DND-41 (cell line): ENCODE measurements at regions not wholly inside any gene's neighbourhood (a gene's known extent, or its start where the extent isn't known, plus 50 kb on each side); places are given as distances from the start of the nearest gene placed in this dataset.

Experiments used
- ATAC-seq: fragments of 200-7000 bp; cut with Tn5 transposase; 3 replicates; pipeline ENCODE4 v1.9.1; 2021; ENCODE audit warnings: low read depth; ENCODE audit not compliant: insufficient read depth
- DNase-seq: peaks from one replicate; pipeline ENCODE4 v3.0.0-alpha.2; 2020
- H2AFZ ChIP-seq: 2 replicates; pipeline ENCODE4 v1.6.0; 2012; ENCODE audit warnings: low read depth, low read length
- H3K27ac ChIP-seq: 2 replicates; pipeline ENCODE4 v1.5.1; 2012; ENCODE audit warnings: low read length, inconsistent platforms
- H3K27me3 ChIP-seq: fragments of 200-600 bp; sonication (generic); 2 replicates; pipeline ENCODE4 v1.6.0; 2012; ENCODE audit warnings: low read length, mild to moderate bottlenecking, inconsistent platforms; ENCODE audit not compliant: insufficient read depth, poor library complexity
- H3K36me3 ChIP-seq: 2 replicates; pipeline ENCODE4 v1.5.1; 2012; ENCODE audit warnings: low read length, inconsistent platforms; ENCODE audit not compliant: insufficient read depth
- H3K4me1 ChIP-seq: 2 replicates; pipeline ENCODE4 v1.5.1; 2012; ENCODE audit warnings: mild to moderate bottlenecking, low read length; ENCODE audit not compliant: insufficient read depth
- H3K4me2 ChIP-seq: 2 replicates; pipeline ENCODE4 v1.6.0; 2012; ENCODE audit warnings: mild to moderate bottlenecking, moderate library complexity, low read length, inconsistent platforms; ENCODE audit not compliant: insufficient read depth
- H3K4me3 ChIP-seq, 2 experiments: fragments of 200-600 bp in 1 of 2; shearing (Covaris generic) in 1 of 2; 2 replicates each; pipeline ENCODE4 v1.5.1; 2012 to 2016; ENCODE audit warnings: inconsistent platforms in 2 of 2, low read length in 2 of 2, mild to moderate bottlenecking in 2 of 2, low read depth in 1 of 2, moderate library complexity in 1 of 2
- H3K79me2 ChIP-seq: 2 replicates; pipeline ENCODE4 v1.6.0; 2012; ENCODE audit warnings: low read length, inconsistent platforms; ENCODE audit not compliant: insufficient read depth
- H3K9ac ChIP-seq: 2 replicates; pipeline ENCODE4 v1.6.0; 2012; ENCODE audit warnings: low read depth, mild to moderate bottlenecking, inconsistent platforms, low read length, moderate library complexity
- H3K9me3 ChIP-seq: 2 replicates; pipeline ENCODE4 v1.5.1; 2012; ENCODE audit warnings: low read length, moderate library complexity, mild to moderate bottlenecking, inconsistent platforms; ENCODE audit not compliant: insufficient read depth, severe bottlenecking
- H4K20me1 ChIP-seq: 2 replicates; pipeline ENCODE4 v1.6.0; 2012; ENCODE audit warnings: low read length; ENCODE audit not compliant: insufficient read depth
- CTCF ChIP-seq: IDR thresholded peaks from 2 replicates; pipeline ENCODE4 v1.5.1; 2012; ENCODE audit warnings: borderline replicate concordance, low read length, moderate library complexity, mild to moderate bottlenecking; ENCODE audit not compliant: poor library complexity, severe bottlenecking; ENCODE audit errors: extremely low read depth
- EZH2 ChIP-seq: IDR thresholded peaks from 3 replicates; pipeline ENCODE4 v1.6.1; 2012; ENCODE audit warnings: borderline replicate concordance, low read depth, mild to moderate bottlenecking, moderate library complexity, low read length, inconsistent platforms; ENCODE audit not compliant: severe bottlenecking

GRCh38 chr3:144104679-144105078 is 133.1 kb downstream of the DIPK2A start:
- peaks cover 4% of the 10 kb centered on the region for H3K9me3 ChIP-seq
- no peaks in the 10 kb centered on the region for H4K20me1 ChIP-seq
- ATAC-seq (no peak), DNase-seq (no peak)
- no peaks in the 10 kb centered on the region for H3K27me3 ChIP-seq
- H3K4me3 ChIP-seq, result no peak overlapping the region
- no peaks in the 10 kb centered on the region for H3K79me2 ChIP-seq
- H3K9ac ChIP-seq, result no peak overlapping the region
- TF ChIP-seq CTCF, result no peak
- TF ChIP-seq EZH2, result no peak
- no peak overlapping the region for H3K4me2 ChIP-seq
- H3K27ac ChIP-seq, result no peak overlapping the region
- H3K4me1 ChIP-seq, result no peaks in the 10 kb centered on the region
- H2AFZ ChIP-seq, result no peak overlapping the region
- no peaks in the 10 kb centered on the region for H3K36me3 ChIP-seq

GRCh38 chr3:144105542-144105941 is 133.9 kb downstream of the DIPK2A start:
- Histone ChIP-seq H3K36me3 (no peaks in the 10 kb centered on the region), H3K79me2 (no peaks in the 10 kb centered on the region), H3K4me2 (no peak overlapping the region), H3K9me3 (no peaks in the 10 kb centered on the region), H3K4me1 (no peaks in the 10 kb centered on the region), H3K27ac (no peak overlapping the region), H3K4me3 (no peak overlapping the region), H3K27me3 (no peaks in the 10 kb centered on the region), H3K9ac (no peak overlapping the region), H4K20me1 (no peaks in the 10 kb centered on the region), H2AFZ (no peak overlapping the region)
- ATAC-seq (no peak), DNase-seq (no peak)
- TF ChIP-seq CTCF, result no peak
- TF ChIP-seq EZH2, result no peak

GRCh38 chr3:144106970-144107369 is 135.3 kb downstream of the DIPK2A start:
- Histone ChIP-seq H3K36me3 (no peaks in the 10 kb centered on the region), H3K9me3 (no peaks in the 10 kb centered on the region), H3K27me3 (no peaks in the 10 kb centered on the region), H3K4me1 (no peaks in the 10 kb centered on the region), H3K4me3 (no peak overlapping the region), H3K4me2 (no peak overlapping the region), H3K9ac (no peak overlapping the region), H3K79me2 (no peaks in the 10 kb centered on the region), H3K27ac (no peak overlapping the region), H2AFZ (no peak overlapping the region), H4K20me1 (no peaks in the 10 kb centered on the region)
- DNase-seq, result no peak
- TF ChIP-seq CTCF (no peak), EZH2 (no peak)
- no peak for ATAC-seq

- no peak for ATAC-seq
- Histone ChIP-seq H3K4me3 (no peak overlapping the region), H4K20me1 (no peaks in the 10 kb centered on the region), H3K4me2 (no peak overlapping the region), H3K27me3 (no peaks in the 10 kb centered on the region), H3K36me3 (no peaks in the 10 kb centered on the region), H3K79me2 (no peaks in the 10 kb centered on the region), H3K4me1 (no peaks in the 10 kb centered on the region), H3K9me3 (no peaks in the 10 kb centered on the region), H3K9ac (no peak overlapping the region), H2AFZ (no peak overlapping the region), H3K27ac (no peak overlapping the region)
- DNase-seq, result no peak
- TF ChIP-seq EZH2 (no peak), CTCF (no peak)
These were observed 136.3 kb downstream of the DIPK2A start for GRCh38 chr3:144107923-144108322.
